ENCODE measurements at regions not wholly inside any gene's neighbourhood (a gene's known extent, or its start where the extent isn't known, plus 50 kb on each side); places are given as distances from the start of the nearest gene placed in this dataset.
A peak's percentile ranks its signal among the peaks of the same experiment; 100 is the strongest.

- TF ChIP-seq CTCF (conservative IDR thresholded peaks at IDR 0.05; ENCODE audit: low read length) (peak; percentile 78), EZH2phosphoT487 (IDR thresholded peaks at IDR 0.05; ENCODE audit: borderline replicate concordance, low read depth, low read length) (no peak)
Measured at GRCh38 chr4:121484633-121485032, 103.8 kb upstream of the QRFPR start.

All from OCI-LY7 (cell line).